HepG2 (cell line): ENCODE measurements at regions not wholly inside any gene's neighbourhood (a gene's known extent, or its start where the extent isn't known, plus 50 kb on each side); places are given as distances from the start of the nearest gene placed in this dataset.

Source experiments
- ARID4A ChIP-seq: sonication (generic); formaldehyde crosslinking; IDR thresholded peaks from 2 replicates; pipeline ENCODE4 v1.5.0; 2020; ENCODE audit warnings: mild to moderate bottlenecking, missing genetic modification reagents, borderline replicate concordance
- ATM ChIP-seq: fragments of 450-650 bp; IDR thresholded peaks from 2 replicates; pipeline ENCODE4 v1.7.1; 2017; ENCODE audit warnings: mild to moderate bottlenecking, borderline replicate concordance
- HMG20B ChIP-seq: conservative IDR thresholded peaks from 2 replicates; pipeline ENCODE4 v1.6.1; 2016; ENCODE audit warnings: missing genetic modification reagents, missing compliant biosample characterization
- JARID2 ChIP-seq: sonication (generic); formaldehyde crosslinking; IDR thresholded peaks from 2 replicates; pipeline ENCODE4 v1.8.1; 2023; ENCODE audit warnings: missing genetic modification reagents, inconsistent platforms; ENCODE audit not compliant: insufficient replicate concordance
- JUN ChIP-seq: sonication (generic); formaldehyde crosslinking; IDR thresholded peaks from 2 replicates; pipeline ENCODE4 v1.4.0; 2020; ENCODE audit warnings: mild to moderate bottlenecking, missing genetic modification reagents
- PAX8 ChIP-seq: sonication (generic); formaldehyde crosslinking; IDR thresholded peaks from 2 replicates; pipeline ENCODE4 v1.8.0; 2022; ENCODE audit warnings: mild to moderate bottlenecking, missing genetic modification reagents, borderline replicate concordance
- RFXANK ChIP-seq: IDR thresholded peaks from 2 replicates; pipeline ENCODE4 v1.6.1; 2016
- STAT6 ChIP-seq: sonication (generic); formaldehyde crosslinking; IDR thresholded peaks from 2 replicates; pipeline ENCODE4 v1.4.0; 2020; ENCODE audit warnings: missing genetic modification reagents, mild to moderate bottlenecking, borderline replicate concordance
- ZNF34 ChIP-seq: sonication (generic); formaldehyde crosslinking; IDR thresholded peaks from 2 replicates; pipeline ENCODE4 v1.4.0; 2020; ENCODE audit warnings: mild to moderate bottlenecking, missing genetic modification reagents, borderline replicate concordance

- TF ChIP-seq JARID2 (CRISPR knock-in tag) (no peak), JUN (no peak), ARID4A (CRISPR knock-in tag) (peak; percentile 34; the same call in 1 of the 2 replicates), PAX8 (CRISPR knock-in tag) (no peak), RFXANK (CRISPR knock-in tag) (no peak), ATM (no peak), HMG20B (CRISPR knock-in tag) (no peak), STAT6 (CRISPR knock-in tag) (no peak), ZNF34 (CRISPR knock-in tag) (no peak)
Observed at GRCh38 chr3:72446218-72447058, 401.8 kb downstream of the SHQ1 start, which contains the start of gene RYBP (continued).
